GM10248 (cell line): ENCODE measurements at regions not wholly inside any gene's neighbourhood (a gene's known extent, or its start where the extent isn't known, plus 50 kb on each side); places are given as distances from the start of the nearest gene placed in this dataset.

Source experiments
- CTCF ChIA-PET: fragments of 300-600 bp; sonication (Branson Sonifier 250); formaldehyde crosslinking; extraction: SDS; loops from one replicate; lab custom pipeline; 2021; ENCODE audit warnings: antibody characterized with exemption; lab: Yijun Ruan, JAX
- POLR2A ChIA-PET: fragments of 350-650 bp; sonication (Branson Sonifier 250); formaldehyde crosslinking; extraction: SDS; loops from one replicate; lab custom pipeline; 2020; ENCODE audit warnings: antibody characterized with exemption; lab: Yijun Ruan, JAX
- DNase-seq: peaks from one replicate; pipeline ENCODE4 v3.0.0; 2012; ENCODE audit errors: extremely low spot score
- CTCF ChIP-seq: IDR thresholded peaks from 2 replicates; pipeline ENCODE4 v1.5.1; 2012; ENCODE audit warnings: mild to moderate bottlenecking, low read depth; ENCODE audit errors: extremely low read depth, missing control alignments, control extremely low read depth

- no peak for DNase-seq
- POLR2A ChIA-PET = no interaction called here
- CTCF ChIA-PET = no interaction called here
- no peak for TF ChIP-seq CTCF
Observed at GRCh38 chr2:100213595-100213994, 71.2 kb upstream of the AFF3 start.

GRCh38 chr2:100212850-100213249 lies 70.5 kb upstream of the AFF3 start:
- ChIA-PET CTCF (interaction anchor here (1.0 kb wide), 1 partner anchor 15 kb away, joined by 3 read pairs; no protein-coding TSS in a partner anchor), POLR2A (no interaction called here)
- DNase-seq = no peak
- no peak for TF ChIP-seq CTCF

GRCh38 chr2:100211521-100211920 lies 69.1 kb upstream of the AFF3 start:
- no peak for DNase-seq
- ChIA-PET POLR2A (no interaction called here), CTCF (interaction anchor here (1.7 kb wide), 2 partner anchors 11 to 17 kb away, joined by 4 to 5 read pairs; no protein-coding TSS in a partner anchor)
- TF ChIP-seq CTCF = no peak

- ChIA-PET POLR2A (no interaction called here), CTCF (no interaction called here)
- DNase-seq = no peak
- no peak for TF ChIP-seq CTCF
Observed at GRCh38 chr2:100208141-100208770, 65.9 kb upstream of the AFF3 start.

- no peak for TF ChIP-seq CTCF
- POLR2A ChIA-PET = no interaction called here
- DNase-seq = no peak
- CTCF ChIA-PET = no interaction called here
Observed at GRCh38 chr2:100207411-100207885, 65.1 kb upstream of the AFF3 start.

- no peak for TF ChIP-seq CTCF
- ChIA-PET CTCF (no interaction called here), POLR2A (no interaction called here)
- no peak for DNase-seq
Observed at GRCh38 chr2:100206731-100207255, 64.4 kb upstream of the AFF3 start.
